Medulla oblongata (tissue), 1 donor: ENCODE measurements at regions not wholly inside any gene's neighbourhood (a gene's known extent, or its start where the extent isn't known, plus 50 kb on each side); places are given as distances from the start of the nearest gene placed in this dataset.
A peak's percentile ranks its signal among the peaks of the same experiment; 100 is the strongest.

Source experiments
- DNase-seq: peaks from one replicate; pipeline ENCODE4 v3.0.0-alpha.2; 2015; ENCODE audit errors: extremely low spot score

- no peak for DNase-seq
These were observed 567.8 kb upstream of the CPEB2 start for GRCh38 chr4:14434483-14434882.

GRCh38 chr4:14434916-14435315 lies 567.4 kb upstream of the CPEB2 start:
- no peak for DNase-seq

GRCh38 chr4:14441561-14441960 lies 560.7 kb upstream of the CPEB2 start:
- DNase-seq = no peak

- no peak for DNase-seq
These were observed 556.4 kb upstream of the CPEB2 start for GRCh38 chr4:14445882-14446281.

DNA sequence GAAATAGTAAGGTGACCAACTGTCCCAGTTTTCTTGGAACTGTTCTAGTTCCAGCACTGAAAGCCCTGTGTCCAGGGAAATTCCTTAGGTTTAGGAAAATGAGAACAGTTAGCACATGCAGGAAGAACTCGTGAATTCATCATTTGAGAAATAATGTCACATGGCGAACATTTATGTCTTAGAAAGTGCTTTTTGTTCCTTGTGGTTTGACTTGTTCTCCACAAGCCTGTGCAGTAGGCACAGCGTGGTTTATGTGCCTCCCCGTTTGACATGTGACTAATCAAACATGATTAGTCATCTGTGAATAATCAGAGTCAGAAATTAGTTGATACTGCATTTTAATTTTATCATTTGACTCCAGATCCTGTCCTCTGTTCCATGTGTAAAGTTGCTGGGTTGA lies 556.0 kb upstream of the CPEB2 start:
- no peak for DNase-seq

- no peak for DNase-seq
These were observed 555.4 kb upstream of the CPEB2 start for GRCh38 chr4:14446904-14447303.

GRCh38 chr4:14449308-14449707 lies 553.0 kb upstream of the CPEB2 start:
- no peak for DNase-seq

GRCh38 chr4:14452001-14452400 lies 550.3 kb upstream of the CPEB2 start:
- DNase-seq = no peak

DNA sequence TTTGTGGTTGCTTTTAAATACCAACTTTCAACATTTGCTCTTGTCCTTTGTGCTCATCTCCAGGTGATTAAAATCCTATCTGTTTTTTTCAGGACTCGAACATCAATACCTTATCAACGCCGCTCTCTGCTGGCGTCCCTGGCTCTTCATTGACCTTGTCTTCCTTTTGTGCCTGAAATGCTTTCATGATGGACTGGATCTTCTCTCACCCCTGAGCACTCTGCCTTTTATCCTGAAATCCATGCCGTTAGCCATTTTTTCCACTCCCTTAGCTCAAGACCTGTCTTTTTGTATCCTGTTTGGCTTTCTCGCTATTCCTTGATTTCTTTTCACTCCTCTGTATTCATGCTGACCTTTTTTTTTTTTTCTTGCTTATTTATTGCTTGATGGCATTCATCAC lies 549.5 kb upstream of the CPEB2 start:
- DNase-seq = no peak

GRCh38 chr4:14458463-14458862 lies 543.8 kb upstream of the CPEB2 start:
- no peak for DNase-seq

DNA sequence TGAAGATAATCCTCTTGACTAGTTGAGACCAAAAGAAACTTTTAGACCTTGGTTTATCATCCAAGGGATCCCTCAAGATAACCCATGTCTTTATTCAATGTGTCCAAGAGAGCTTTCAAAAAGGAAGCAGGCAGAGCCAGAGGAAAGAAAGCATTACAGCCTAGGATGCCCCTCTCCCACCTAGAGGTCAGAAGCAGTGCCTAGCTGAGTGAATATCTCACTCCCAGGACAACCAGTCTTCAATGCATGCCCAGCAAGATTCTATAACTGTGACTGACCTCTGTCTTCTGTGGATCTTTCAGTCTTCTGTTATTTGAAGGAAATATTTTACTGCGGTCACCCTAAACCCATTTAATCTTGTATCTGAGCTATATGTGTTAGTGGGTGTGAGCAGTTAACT lies 537.2 kb upstream of the CPEB2 start:
- no peak for DNase-seq

GRCh38 chr4:14465507-14465906 lies 536.8 kb upstream of the CPEB2 start:
- no peak for DNase-seq

DNA sequence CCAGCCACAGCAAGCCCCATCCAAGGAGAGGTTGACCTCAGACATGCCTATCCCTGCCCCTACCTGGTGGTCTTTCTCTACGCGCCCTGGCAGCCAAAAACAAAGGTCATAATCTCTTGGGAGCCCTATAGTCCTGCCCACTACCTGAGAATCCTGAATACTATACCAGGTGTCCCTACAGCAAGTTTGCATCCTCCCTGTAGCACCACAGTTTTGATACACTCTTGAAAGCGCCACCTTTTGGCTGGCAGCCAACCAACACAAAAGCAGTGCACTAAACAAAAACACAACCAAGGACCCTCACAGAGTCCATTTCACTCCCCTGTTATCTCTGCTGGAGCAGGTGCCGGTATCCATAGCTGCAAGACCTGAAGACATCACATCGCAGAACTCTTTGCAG lies 523.8 kb upstream of the CPEB2 start:
- no peak for DNase-seq

DNA sequence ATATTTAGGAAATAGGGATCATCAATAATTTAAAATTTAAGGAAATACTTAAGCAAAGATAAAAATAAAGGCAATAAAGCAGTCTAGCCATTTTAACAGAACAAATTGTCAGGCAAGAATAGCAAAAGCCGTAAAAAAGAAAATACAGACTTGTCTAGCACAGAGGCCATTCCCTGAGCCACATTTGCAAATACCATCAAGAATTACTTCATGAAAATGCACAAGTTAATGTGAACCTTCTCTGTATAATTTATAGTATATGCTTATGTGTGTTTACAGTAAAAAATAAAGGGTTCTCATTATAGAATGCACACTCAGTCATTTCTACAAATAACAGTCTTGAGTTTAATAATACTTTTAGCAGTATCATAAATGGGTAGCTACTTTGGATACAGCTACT lies 505.9 kb upstream of the CPEB2 start:
- no peak for DNase-seq

- no peak for DNase-seq
These were observed 505.3 kb upstream of the CPEB2 start for GRCh38 chr4:14496969-14497368.

DNA sequence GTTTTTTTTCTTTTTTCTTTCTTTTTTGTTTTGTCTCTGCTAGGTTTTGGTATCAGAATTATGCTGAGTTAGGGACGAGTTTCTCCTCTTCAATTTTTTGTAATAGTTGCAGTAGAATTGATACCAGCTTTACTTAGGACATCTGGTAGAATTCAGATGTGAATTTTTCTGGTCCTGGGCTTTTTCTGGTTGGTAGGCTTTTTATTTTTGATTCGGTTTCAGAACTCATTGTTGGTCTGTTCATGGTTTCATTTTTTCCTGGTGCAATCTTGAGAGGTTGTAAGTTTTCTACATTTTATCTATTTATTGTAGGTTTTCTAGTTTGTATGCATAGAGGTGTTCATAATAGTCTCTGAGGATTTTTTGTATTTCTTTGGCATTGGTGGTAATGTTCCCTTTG lies 498.1 kb upstream of the CPEB2 start:
- DNase-seq = no peak

DNA sequence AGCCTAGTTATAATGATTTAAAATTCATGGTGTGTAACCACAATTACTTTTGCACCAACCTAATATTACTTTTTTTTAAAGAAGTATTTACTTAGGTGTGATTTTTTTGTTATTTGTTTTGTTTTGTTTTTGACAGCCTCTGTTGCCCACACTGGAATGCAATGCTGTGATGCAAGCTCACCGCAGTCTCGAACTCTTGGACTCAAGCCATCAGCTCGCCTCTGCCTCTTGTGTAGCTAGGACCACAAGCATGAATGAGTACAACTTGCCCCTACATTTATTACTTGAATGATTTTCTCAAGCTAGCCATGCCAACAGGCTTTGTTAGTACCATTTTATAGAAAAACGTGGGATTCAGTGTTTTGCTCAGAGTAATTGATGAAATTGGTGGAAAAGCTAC lies 488.8 kb upstream of the CPEB2 start:
- no peak for DNase-seq

- no peak for DNase-seq
These were observed 486.7 kb upstream of the CPEB2 start for GRCh38 chr4:14515556-14515955.

DNA sequence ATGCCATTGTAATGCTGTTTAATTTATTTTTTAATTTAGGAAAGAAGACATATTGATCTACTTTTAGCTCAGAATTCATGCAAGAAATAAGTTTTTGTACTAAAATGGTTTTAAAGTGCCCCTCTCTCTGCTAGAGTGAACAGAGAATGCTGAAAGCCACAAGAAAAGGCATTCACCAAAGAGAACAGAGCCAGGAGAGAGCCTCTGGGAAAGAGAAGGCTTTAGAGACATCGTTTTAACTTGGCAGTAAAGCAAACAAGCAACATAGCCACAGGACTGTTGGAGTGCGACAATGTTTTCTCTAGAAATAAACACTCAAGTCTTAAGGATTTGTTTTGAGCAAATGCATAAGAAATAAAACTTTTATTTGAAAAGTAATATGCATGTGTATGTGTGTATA lies 484.1 kb upstream of the CPEB2 start:
- DNase-seq = peak; percentile 64

DNA sequence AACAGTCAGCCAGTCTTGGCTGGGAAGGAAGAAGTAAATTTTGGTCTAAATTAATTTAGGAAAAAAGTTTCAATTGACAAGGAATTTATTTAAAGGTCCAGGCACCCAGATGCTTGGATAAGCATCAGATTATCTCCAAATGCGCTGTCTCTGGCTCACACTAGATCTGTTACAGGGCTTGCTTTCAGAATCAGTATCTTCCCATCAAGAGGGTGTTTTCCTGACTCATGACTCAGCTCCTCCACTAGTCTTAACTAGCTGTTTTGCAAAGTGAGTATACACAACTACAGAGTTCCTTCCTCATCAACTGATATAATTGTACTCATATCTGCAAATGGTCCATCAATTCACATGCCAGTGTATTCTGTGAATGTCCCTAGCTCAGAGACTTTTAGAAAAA lies 482.1 kb upstream of the CPEB2 start:
- no peak for DNase-seq

- no peak for DNase-seq
These were observed 478.0 kb upstream of the CPEB2 start for GRCh38 chr4:14524276-14524675.

- no peak for DNase-seq
These were observed 473.4 kb upstream of the CPEB2 start for GRCh38 chr4:14528918-14529317.

DNA sequence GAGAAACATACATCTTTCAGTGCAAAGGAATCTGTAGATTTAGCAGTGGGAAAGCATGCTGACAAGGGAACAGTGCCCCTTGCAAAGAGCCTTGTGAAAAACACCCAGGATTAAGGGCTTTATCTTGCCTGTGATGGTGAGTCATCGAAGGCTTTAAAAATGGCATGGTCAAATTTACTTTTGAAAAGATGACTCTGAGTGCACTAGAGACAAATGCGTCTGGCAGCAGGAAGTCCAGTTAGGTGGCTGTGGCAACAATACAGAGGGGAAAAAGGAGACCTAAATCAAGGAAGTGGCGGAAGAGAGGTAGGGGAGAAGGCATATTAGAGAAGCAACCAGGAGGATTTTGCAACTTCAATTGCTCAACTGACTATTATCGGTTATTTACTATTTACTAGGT lies 472.6 kb upstream of the CPEB2 start:
- DNase-seq = no peak

DNA sequence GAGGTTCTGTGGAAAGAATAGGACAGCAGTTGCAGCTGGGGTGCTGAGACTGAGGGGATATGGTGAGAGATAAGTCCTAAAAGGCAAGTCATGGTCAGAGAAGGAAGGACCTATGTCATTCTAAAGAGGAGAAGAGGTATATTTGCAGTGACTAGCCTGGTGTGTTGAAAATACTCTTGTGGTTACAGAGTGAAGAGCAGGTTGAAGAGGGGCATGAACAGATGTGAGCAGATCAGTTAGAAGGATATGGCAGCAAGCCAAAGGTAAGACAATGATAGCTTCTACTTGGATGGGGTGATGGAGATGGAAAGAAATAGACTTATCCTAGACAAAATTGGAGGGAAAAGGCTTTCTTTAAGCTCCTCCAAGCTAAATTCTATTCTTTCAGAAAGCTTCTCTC lies 469.8 kb upstream of the CPEB2 start:
- DNase-seq = no peak

DNA sequence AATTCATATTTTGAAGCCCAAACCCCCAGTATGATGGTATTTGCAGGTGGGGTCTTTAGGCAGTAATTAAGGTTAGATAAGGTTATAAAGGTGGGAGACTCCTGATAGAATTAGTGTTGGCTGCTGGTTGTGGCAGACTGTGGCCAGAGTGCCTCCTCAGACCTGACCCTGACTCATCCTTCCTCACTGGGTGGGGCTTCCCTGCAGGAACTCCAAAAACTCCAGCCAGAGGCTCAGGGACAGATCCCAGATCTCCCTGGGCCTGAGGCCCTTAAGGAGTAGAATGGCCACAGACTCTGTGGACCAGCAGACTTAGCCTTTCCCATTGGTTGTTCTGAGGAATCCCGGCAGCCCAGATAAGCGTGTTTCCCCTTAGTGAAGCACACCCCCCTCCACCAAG lies 463.0 kb upstream of the CPEB2 start:
- DNase-seq = no peak
